Fibroblast of lung (primary cell): ENCODE measurements at regions not wholly inside any gene's neighbourhood (a gene's known extent, or its start where the extent isn't known, plus 50 kb on each side); places are given as distances from the start of the nearest gene placed in this dataset.

Experiments used
- DNase-seq, 2 donors: peaks; one replicate each; pipeline versions ENCODE4 v3.0.0 to v3.0.0-alpha.2; 2010; ENCODE audit warnings: low read depth in 2 of 2
- H2AFZ ChIP-seq: 2 replicates; pipeline ENCODE4 v1.5.1; 2012; ENCODE audit warnings: low read length, control low read depth, inconsistent platforms
- H3K27ac ChIP-seq: 2 replicates; pipeline ENCODE4 v1.5.1; 2011; ENCODE audit warnings: low read length, control low read depth; ENCODE audit not compliant: insufficient read depth
- H3K27me3 ChIP-seq: 2 replicates; pipeline ENCODE4 v1.5.1; 2011; ENCODE audit warnings: mild to moderate bottlenecking, low read length; ENCODE audit not compliant: control insufficient read depth, insufficient read depth
- H3K36me3 ChIP-seq: 2 replicates; pipeline ENCODE4 v1.5.1; 2011; ENCODE audit warnings: low read length; ENCODE audit not compliant: control insufficient read depth, insufficient read depth
- H3K4me1 ChIP-seq: 2 replicates; pipeline ENCODE4 v1.5.1; 2011; ENCODE audit warnings: low read length; ENCODE audit not compliant: control insufficient read depth, insufficient read depth; ENCODE audit errors: extremely low read depth
- H3K4me2 ChIP-seq: 2 replicates; pipeline ENCODE4 v1.5.1; 2011; ENCODE audit warnings: low read length, control low read depth; ENCODE audit not compliant: insufficient read depth; ENCODE audit errors: extremely low read depth
- H3K4me3 ChIP-seq, 4 experiments: fragments of 200-600 bp in 1 of 4; sonication (generic) in 1 of 4; replicated peaks in 1 of 4; 2 replicates each; pipeline ENCODE4 v1.5.1; 2011 to 2016; ENCODE audit warnings: low read length in 4 of 4, low read depth in 3 of 4, mild to moderate bottlenecking in 3 of 4, control low read depth in 2 of 4, inconsistent platforms in 1 of 4, mixed read lengths in 1 of 4; ENCODE audit not compliant: insufficient read depth in 1 of 4; ENCODE audit errors: control extremely low read depth in 1 of 4
- H3K79me2 ChIP-seq: 2 replicates; pipeline ENCODE4 v1.5.1; 2012; ENCODE audit warnings: mild to moderate bottlenecking, low read length, inconsistent platforms; ENCODE audit not compliant: control insufficient read depth, insufficient read depth
- H3K9ac ChIP-seq: 2 replicates; pipeline ENCODE4 v1.5.1; 2011; ENCODE audit warnings: mild to moderate bottlenecking, low read length, control low read depth; ENCODE audit not compliant: insufficient read depth
- H3K9me3 ChIP-seq: 2 replicates; pipeline ENCODE4 v1.5.1; 2012; ENCODE audit warnings: low read depth, low read length; ENCODE audit not compliant: control insufficient read depth, insufficient read depth
- H4K20me1 ChIP-seq: 2 replicates; pipeline ENCODE4 v1.5.1; 2011; ENCODE audit warnings: low read length; ENCODE audit not compliant: control insufficient read depth, insufficient read depth; ENCODE audit errors: extremely low read depth
- EZH2 ChIP-seq: IDR thresholded peaks from 2 replicates; pipeline ENCODE4 v1.5.1; 2012; ENCODE audit warnings: low read length, control low read depth, mild to moderate bottlenecking; ENCODE audit errors: missing control alignments
- TF ChIP-seq, protein P1 (sequence below), 2 donors: IDR thresholded peaks in 1 of 2; conservative IDR thresholded peaks in 1 of 2; 1 replicate in 1 of 2; 2 replicates in 1 of 2; pipeline ENCODE4 v1.5.1; 2011 to 2012; ENCODE audit warnings: low read length in 2 of 2, control low read depth in 1 of 2, inconsistent platforms in 1 of 2, low read depth in 1 of 2, mild to moderate bottlenecking in 1 of 2

GRCh38 chr5:155268770-155269425 lies 255.3 kb downstream of the KIF4B start:
- TF ChIP-seq EZH2, result no peak
- TF ChIP-seq, protein P1, sequence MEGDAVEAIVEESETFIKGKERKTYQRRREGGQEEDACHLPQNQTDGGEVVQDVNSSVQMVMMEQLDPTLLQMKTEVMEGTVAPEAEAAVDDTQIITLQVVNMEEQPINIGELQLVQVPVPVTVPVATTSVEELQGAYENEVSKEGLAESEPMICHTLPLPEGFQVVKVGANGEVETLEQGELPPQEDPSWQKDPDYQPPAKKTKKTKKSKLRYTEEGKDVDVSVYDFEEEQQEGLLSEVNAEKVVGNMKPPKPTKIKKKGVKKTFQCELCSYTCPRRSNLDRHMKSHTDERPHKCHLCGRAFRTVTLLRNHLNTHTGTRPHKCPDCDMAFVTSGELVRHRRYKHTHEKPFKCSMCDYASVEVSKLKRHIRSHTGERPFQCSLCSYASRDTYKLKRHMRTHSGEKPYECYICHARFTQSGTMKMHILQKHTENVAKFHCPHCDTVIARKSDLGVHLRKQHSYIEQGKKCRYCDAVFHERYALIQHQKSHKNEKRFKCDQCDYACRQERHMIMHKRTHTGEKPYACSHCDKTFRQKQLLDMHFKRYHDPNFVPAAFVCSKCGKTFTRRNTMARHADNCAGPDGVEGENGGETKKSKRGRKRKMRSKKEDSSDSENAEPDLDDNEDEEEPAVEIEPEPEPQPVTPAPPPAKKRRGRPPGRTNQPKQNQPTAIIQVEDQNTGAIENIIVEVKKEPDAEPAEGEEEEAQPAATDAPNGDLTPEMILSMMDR (conservative IDR thresholded peaks at IDR 0.05 in 1 of 2, IDR thresholded peaks at IDR 0.05 in 1 of 2; ENCODE audit: low read depth in 1 of 2, low read length in 2 of 2), result no peak
- H3K9me3 ChIP-seq, result no peaks in the 10 kb centered on the region
- H3K4me3 ChIP-seq, result no peak overlapping the region
- H3K4me2 ChIP-seq, result no peak overlapping the region
- no peak overlapping the region for H2AFZ ChIP-seq
- no peak for DNase-seq
- H3K4me1 ChIP-seq, result no peaks in the 10 kb centered on the region
- no peak overlapping the region for H3K9ac ChIP-seq
- H3K27me3 ChIP-seq, result no peaks in the 10 kb centered on the region
- no peak overlapping the region for H3K27ac ChIP-seq
- H4K20me1 ChIP-seq, result no peaks in the 10 kb centered on the region
- no peaks in the 10 kb centered on the region for H3K79me2 ChIP-seq
- H3K36me3 ChIP-seq, result no peaks in the 10 kb centered on the region

DNA sequence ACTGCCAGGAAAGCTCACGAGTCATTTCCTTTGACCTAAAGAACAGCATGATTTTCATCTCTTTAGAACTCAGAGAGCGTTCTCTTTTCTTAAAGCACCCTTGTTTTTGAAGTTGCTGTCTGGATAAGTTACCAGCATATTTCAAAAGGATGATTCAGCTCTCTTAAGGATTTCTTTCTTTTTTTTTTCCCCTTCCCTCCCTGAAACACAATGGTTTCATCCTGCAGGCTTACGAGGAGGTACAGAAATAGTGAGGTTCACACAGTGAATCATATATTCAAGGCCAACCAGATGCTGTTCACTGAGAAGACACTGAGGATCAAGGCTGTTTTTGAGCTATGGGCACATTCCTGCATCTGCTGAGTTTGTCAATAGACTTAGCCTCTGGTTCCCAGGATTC lies 257.2 kb downstream of the KIF4B start:
- no peak overlapping the region for H2AFZ ChIP-seq
- H3K9me3 ChIP-seq, result no peaks in the 10 kb centered on the region
- H4K20me1 ChIP-seq, result no peaks in the 10 kb centered on the region
- no peak overlapping the region for H3K27ac ChIP-seq
- H3K4me3 ChIP-seq, result no peak overlapping the region
- no peak for TF ChIP-seq EZH2
- TF ChIP-seq, protein P1 (conservative IDR thresholded peaks at IDR 0.05 in 1 of 2, IDR thresholded peaks at IDR 0.05 in 1 of 2; ENCODE audit: low read depth in 1 of 2, low read length in 2 of 2), result no peak
- H3K4me1 ChIP-seq, result no peaks in the 10 kb centered on the region
- no peak overlapping the region for H3K9ac ChIP-seq
- H3K4me2 ChIP-seq, result no peak overlapping the region
- DNase-seq, result no peak
- H3K79me2 ChIP-seq, result no peaks in the 10 kb centered on the region
- H3K36me3 ChIP-seq, result no peaks in the 10 kb centered on the region
- H3K27me3 ChIP-seq, result no peaks in the 10 kb centered on the region

- no peaks in the 10 kb centered on the region for H4K20me1 ChIP-seq
- no peak overlapping the region for H3K4me2 ChIP-seq
- TF ChIP-seq, protein P1 (conservative IDR thresholded peaks at IDR 0.05 in 1 of 2, IDR thresholded peaks at IDR 0.05 in 1 of 2; ENCODE audit: low read depth in 1 of 2, low read length in 2 of 2), result no peak
- no peak for TF ChIP-seq EZH2
- H3K27ac ChIP-seq, result no peak overlapping the region
- no peak overlapping the region for H2AFZ ChIP-seq
- no peak overlapping the region for H3K4me3 ChIP-seq
- no peaks in the 10 kb centered on the region for H3K4me1 ChIP-seq
- no peaks in the 10 kb centered on the region for H3K9me3 ChIP-seq
- no peaks in the 10 kb centered on the region for H3K36me3 ChIP-seq
- H3K79me2 ChIP-seq, result no peaks in the 10 kb centered on the region
- no peaks in the 10 kb centered on the region for H3K27me3 ChIP-seq
- no peak for DNase-seq
- H3K9ac ChIP-seq, result no peak overlapping the region
Observed at GRCh38 chr5:155274484-155274883, 260.9 kb downstream of the KIF4B start.
